Vagina (tissue), 2 donors: ENCODE measurements at regions not wholly inside any gene's neighbourhood (a gene's known extent, or its start where the extent isn't known, plus 50 kb on each side); places are given as distances from the start of the nearest gene placed in this dataset.

ENCODE experiments used
- DNase-seq, 2 donors: peaks; one replicate each; pipeline ENCODE4 v3.0.0-alpha.2; 2017; ENCODE audit errors: extremely low spot score in 2 of 2
- H3K27ac ChIP-seq: fragments of 200-600 bp; sonication (generic); one replicate; pipeline ENCODE4 v1.5.1; 2019
- H3K27me3 ChIP-seq: fragments of 200-600 bp; sonication (generic); one replicate; pipeline ENCODE4 v1.5.1; 2019
- H3K36me3 ChIP-seq, 2 donors: fragments of 200-600 bp; sonication (generic); one replicate each; pipeline ENCODE4 v1.5.1; 2017 to 2019
- H3K4me1 ChIP-seq: fragments of 200-600 bp; sonication (generic); one replicate; pipeline ENCODE4 v1.5.1; 2019
- H3K4me3 ChIP-seq, 2 donors: fragments of 200-600 bp; sonication (generic); 1 replicate in 1 of 2; 2 replicates in 1 of 2; pipeline ENCODE4 v1.5.1; 2016 to 2019
- H3K9me3 ChIP-seq: fragments of 200-600 bp; sonication (generic); one replicate; pipeline ENCODE4 v1.5.1; 2019
- CTCF ChIP-seq, 3 experiments: fragments of 450-650 bp in 2 of 3; fragments of 200-600 bp in 1 of 3; sonication (generic) in 1 of 3; IDR thresholded peaks; one replicate each; pipeline ENCODE4 v1.5.1; 2017 to 2019; ENCODE audit warnings: antibody characterized with exemption in 3 of 3, mild to moderate bottlenecking in 2 of 3, moderate library complexity in 2 of 3
- POLR2A ChIP-seq, 2 donors: fragments of 450-650 bp; IDR thresholded peaks; one replicate each; pipeline ENCODE4 v1.6.1; 2017; ENCODE audit warnings: antibody characterized with exemption in 2 of 2, mild to moderate bottlenecking in 2 of 2, moderate library complexity in 2 of 2
- POLR2AphosphoS5 ChIP-seq, 2 donors: sonication (generic); formaldehyde crosslinking; IDR thresholded peaks; one replicate each; pipeline ENCODE4 v1.9.0; 2017; ENCODE audit warnings: antibody characterized with exemption in 2 of 2, mild to moderate bottlenecking in 2 of 2, low read depth in 1 of 2; ENCODE audit not compliant: insufficient read depth in 1 of 2
- intact Hi-C: fragments of 100-400 bp; cut with DNase I; formaldehyde crosslinking; loops from one replicate; pipeline ENCODE4 v1.15.1; 2023

- no peaks in the 10 kb centered on the region for H3K27me3 ChIP-seq
- intact Hi-C loops: no loop called here
- H3K4me1 ChIP-seq: peaks cover 10% of the 10 kb centered on the region
- DNase-seq: no peak
- H3K27ac ChIP-seq: no peak overlapping the region
- TF ChIP-seq POLR2A (IDR thresholded peaks at IDR 0.05) (no peak), CTCF (IDR thresholded peaks at IDR 0.05) (no peak), POLR2AphosphoS5 (IDR thresholded peaks at IDR 0.05; ENCODE audit: insufficient read depth in 1 of 2, low read depth in 1 of 2) (no peak)
- H3K36me3 ChIP-seq: no peaks in the 10 kb centered on the region
- no peak overlapping the region for H3K4me3 ChIP-seq
- H3K9me3 ChIP-seq: no peaks in the 10 kb centered on the region
These were observed 179.3 kb upstream of the MME start for GRCh38 chr3:154900816-154901215.

- peaks cover 10% of the 10 kb centered on the region for H3K4me1 ChIP-seq
- DNase-seq: no peak
- intact Hi-C loops: no loop called here
- H3K9me3 ChIP-seq: no peaks in the 10 kb centered on the region
- no peaks in the 10 kb centered on the region for H3K27me3 ChIP-seq
- no peak overlapping the region for H3K27ac ChIP-seq
- H3K36me3 ChIP-seq: no peaks in the 10 kb centered on the region
- no peak overlapping the region for H3K4me3 ChIP-seq
- no peak for TF ChIP-seq CTCF (IDR thresholded peaks at IDR 0.05)
- no peak for TF ChIP-seq POLR2AphosphoS5 (IDR thresholded peaks at IDR 0.05; ENCODE audit: insufficient read depth in 1 of 2, low read depth in 1 of 2)
- TF ChIP-seq POLR2A (IDR thresholded peaks at IDR 0.05): no peak
These were observed 181.2 kb upstream of the MME start for GRCh38 chr3:154898916-154899315.

GRCh38 chr3:154898443-154898842 lies 181.7 kb upstream of the MME start:
- no peaks in the 10 kb centered on the region for H3K9me3 ChIP-seq
- no peaks in the 10 kb centered on the region for H3K27me3 ChIP-seq
- no peaks in the 10 kb centered on the region for H3K36me3 ChIP-seq
- intact Hi-C loops: no loop called here
- no peak overlapping the region for H3K4me3 ChIP-seq
- H3K27ac ChIP-seq: no peak overlapping the region
- H3K4me1 ChIP-seq: peaks cover 10% of the 10 kb centered on the region
- no peak for DNase-seq
- TF ChIP-seq CTCF (IDR thresholded peaks at IDR 0.05) (no peak), POLR2A (IDR thresholded peaks at IDR 0.05) (no peak), POLR2AphosphoS5 (IDR thresholded peaks at IDR 0.05; ENCODE audit: insufficient read depth in 1 of 2, low read depth in 1 of 2) (no peak)

GRCh38 chr3:154893813-154894212 lies 186.3 kb upstream of the MME start:
- peaks cover 3% of the 10 kb centered on the region for H3K4me1 ChIP-seq
- no peaks in the 10 kb centered on the region for H3K36me3 ChIP-seq
- TF ChIP-seq POLR2A (IDR thresholded peaks at IDR 0.05) (no peak), CTCF (IDR thresholded peaks at IDR 0.05) (no peak), POLR2AphosphoS5 (IDR thresholded peaks at IDR 0.05; ENCODE audit: insufficient read depth in 1 of 2, low read depth in 1 of 2) (no peak)
- H3K27ac ChIP-seq: no peak overlapping the region
- H3K4me3 ChIP-seq: no peak overlapping the region
- no peaks in the 10 kb centered on the region for H3K9me3 ChIP-seq
- intact Hi-C loops: no loop called here
- H3K27me3 ChIP-seq: no peaks in the 10 kb centered on the region
- no peak for DNase-seq

- H3K9me3 ChIP-seq: no peaks in the 10 kb centered on the region
- intact Hi-C loops: no loop called here
- TF ChIP-seq CTCF (IDR thresholded peaks at IDR 0.05) (no peak), POLR2AphosphoS5 (IDR thresholded peaks at IDR 0.05; ENCODE audit: insufficient read depth in 1 of 2, low read depth in 1 of 2) (no peak), POLR2A (IDR thresholded peaks at IDR 0.05) (no peak)
- no peaks in the 10 kb centered on the region for H3K36me3 ChIP-seq
- no peak overlapping the region for H3K27ac ChIP-seq
- H3K4me3 ChIP-seq: no peak overlapping the region
- no peak for DNase-seq
- H3K4me1 ChIP-seq: no peaks in the 10 kb centered on the region
- H3K27me3 ChIP-seq: no peaks in the 10 kb centered on the region
These were observed 190.9 kb upstream of the MME start for GRCh38 chr3:154889227-154889634.
